IMR-90 (cell line): ENCODE measurements at regions not wholly inside any gene's neighbourhood (a gene's known extent, or its start where the extent isn't known, plus 50 kb on each side); places are given as distances from the start of the nearest gene placed in this dataset.
"Not testable (repeated sequence)": the region's sequence is repeated elsewhere in the genome, so short reads cannot be mapped to it uniquely, and the experiment has no call there.

ENCODE experiments used
- ATAC-seq: fragments of 200-7000 bp; cut with Tn5 transposase; 2 replicates; pipeline ENCODE4 v1.9.1; 2020; ENCODE audit warnings: low read depth, mild to moderate bottlenecking, moderate library complexity
- BruUV-seq: library from RNA; stranded (reverse); fragments of 400-500 nt; replicated peaks from 2 replicates; lab custom pipeline; 2021; lab: Mats Ljungman, UMichigan
- CTCF ChIA-PET: fragments of 300-600 bp; formaldehyde crosslinking; extraction: SDS; loops from one replicate; lab custom pipeline; 2021; ENCODE audit warnings: antibody characterized with exemption; lab: Yijun Ruan, JAX
- POLR2A ChIA-PET: fragments of 300-600 bp; sonication (Branson Sonifier 250); formaldehyde crosslinking; loops from one replicate; lab custom pipeline; 2022; ENCODE audit warnings: antibody characterized with exemption; ENCODE audit not compliant: unreplicated experiment; lab: Charles Lee
- DNase-seq: peaks from one replicate; pipeline ENCODE4 v3.0.0; 2013
- H2AFZ ChIP-seq: replicated peaks from 2 replicates; pipeline ENCODE3; 2013; ENCODE audit warnings: low read length, mild to moderate bottlenecking; ENCODE audit not compliant: poor library complexity
- H2AK5ac ChIP-seq: 2 replicates; pipeline ENCODE4 v1.6.1; 2013; ENCODE audit warnings: low read depth, low read length, inconsistent platforms
- H2AK9ac ChIP-seq: replicated peaks from 2 replicates; pipeline ENCODE3; 2013; ENCODE audit warnings: mild to moderate bottlenecking, low read depth, low read length, moderate library complexity; ENCODE audit not compliant: poor library complexity
- H2BK120ac ChIP-seq: 2 replicates; pipeline ENCODE4 v1.6.1; 2013; ENCODE audit warnings: low read depth, low read length, inconsistent platforms
- H2BK15ac ChIP-seq: 3 replicates; pipeline ENCODE4 v1.6.1; 2013; ENCODE audit warnings: low read depth, low read length, inconsistent platforms
- H2BK20ac ChIP-seq: 2 replicates; pipeline ENCODE4 v1.6.1; 2013; ENCODE audit warnings: low read depth, mild to moderate bottlenecking, inconsistent platforms, low read length, moderate library complexity
- H2BK5ac ChIP-seq: 2 replicates; pipeline ENCODE4 v1.6.1; 2013; ENCODE audit warnings: mild to moderate bottlenecking, low read depth, low read length, inconsistent platforms; ENCODE audit not compliant: poor library complexity, severe bottlenecking
- H3K14ac ChIP-seq: replicated peaks from 2 replicates; pipeline ENCODE4 v1.6.1; 2013; ENCODE audit warnings: low read depth, low read length, inconsistent platforms
- H3K18ac ChIP-seq: 2 replicates; pipeline ENCODE4 v1.6.1; 2013; ENCODE audit warnings: low read depth, low read length, control low read depth
- H3K23ac ChIP-seq: 2 replicates; pipeline ENCODE4 v1.6.1; 2013; ENCODE audit warnings: low read depth, low read length, inconsistent platforms
- H3K27ac ChIP-seq: 2 replicates; pipeline ENCODE4 v1.5.1; 2013; ENCODE audit warnings: mild to moderate bottlenecking, control low read depth, low read length; ENCODE audit not compliant: insufficient read depth
- H3K27me3 ChIP-seq: 2 replicates; pipeline ENCODE4 v1.6.1; 2013; ENCODE audit warnings: low read length; ENCODE audit not compliant: control insufficient read depth, insufficient read depth
- H3K36me3 ChIP-seq: 2 replicates; pipeline ENCODE4 v1.6.1; 2013; ENCODE audit warnings: low read length, mixed read lengths; ENCODE audit not compliant: control insufficient read depth, insufficient read depth
- H3K4ac ChIP-seq: 2 replicates; pipeline ENCODE4 v1.6.1; 2013; ENCODE audit warnings: low read depth, low read length, inconsistent platforms
- H3K4me1 ChIP-seq: 2 replicates; pipeline ENCODE4 v1.6.1; 2013; ENCODE audit warnings: low read length, mixed read lengths; ENCODE audit not compliant: control insufficient read depth, insufficient read depth
- H3K4me2 ChIP-seq: 2 replicates; pipeline ENCODE4 v1.6.1; 2013; ENCODE audit warnings: low read depth, mild to moderate bottlenecking, control low read depth, low read length, moderate library complexity
- H3K4me3 ChIP-seq: 2 replicates; pipeline ENCODE4 v1.5.1; 2013; ENCODE audit warnings: low read depth, mild to moderate bottlenecking, control low read depth, low read length, moderate library complexity; ENCODE audit not compliant: insufficient read depth
- H3K56ac ChIP-seq: 2 replicates; pipeline ENCODE4 v1.6.1; 2013; ENCODE audit warnings: low read length, inconsistent platforms; ENCODE audit not compliant: insufficient read depth; ENCODE audit errors: extremely low read depth
- H3K79me1 ChIP-seq, 2 experiments: 2 replicates each; pipeline ENCODE4 v1.6.1; 2013; ENCODE audit warnings: low read length in 2 of 2, inconsistent platforms in 1 of 2, low read depth in 1 of 2
- H3K9ac ChIP-seq: 2 replicates; pipeline ENCODE4 v1.6.1; 2013; ENCODE audit warnings: low read depth, low read length, control low read depth
- H3K9me1 ChIP-seq: 2 replicates; pipeline ENCODE4 v1.6.1; 2013; ENCODE audit warnings: low read length, inconsistent platforms; ENCODE audit not compliant: insufficient read depth
- H3K9me3 ChIP-seq: 2 replicates; pipeline ENCODE4 v1.6.1; 2013; ENCODE audit warnings: low read length; ENCODE audit not compliant: control insufficient read depth, insufficient read depth
- H4K20me1 ChIP-seq: 2 replicates; pipeline ENCODE4 v1.6.1; 2013; ENCODE audit warnings: low read length, inconsistent platforms; ENCODE audit not compliant: insufficient read depth
- H4K5ac ChIP-seq: 2 replicates; pipeline ENCODE4 v1.6.1; 2013; ENCODE audit warnings: mild to moderate bottlenecking, low read depth, low read length, control low read depth
- H4K8ac ChIP-seq, 2 experiments: 2 replicates each; pipeline ENCODE4 v1.6.1; 2013; ENCODE audit warnings: low read depth in 2 of 2, low read length in 2 of 2, control low read depth in 1 of 2, inconsistent platforms in 1 of 2
- H4K91ac ChIP-seq: 2 replicates; pipeline ENCODE4 v1.6.1; 2013; ENCODE audit warnings: low read depth, low read length, inconsistent platforms; ENCODE audit not compliant: insufficient read depth
- CEBPB ChIP-seq: IDR thresholded peaks from 2 replicates; pipeline ENCODE4 v1.6.1; 2012; ENCODE audit warnings: low read depth, low read length, improper control_type of control experiment
- CHD1 ChIP-seq: IDR thresholded peaks from 2 replicates; pipeline ENCODE4 v1.6.1; 2012; ENCODE audit warnings: low read depth, low read length, improper control_type of control experiment
- FOS ChIP-seq: fragments of 150-350 bp; IDR thresholded peaks from 2 replicates; pipeline ENCODE4 v1.6.1; 2016; ENCODE audit warnings: low read depth, low read length
- MXI1 ChIP-seq: IDR thresholded peaks from 2 replicates; pipeline ENCODE4 v1.6.1; 2012; ENCODE audit warnings: low read depth, mild to moderate bottlenecking, low read length, moderate library complexity, borderline replicate concordance
- NFE2L2 ChIP-seq: fragments of 150-350 bp; IDR thresholded peaks from 2 replicates; pipeline ENCODE4 v1.6.1; 2016; ENCODE audit warnings: low read depth, mild to moderate bottlenecking, low read length
- POLR2A ChIP-seq: IDR thresholded peaks from 2 replicates; pipeline ENCODE4 v1.6.1; 2012; ENCODE audit warnings: mild to moderate bottlenecking, low read depth, low read length
- RCOR1 ChIP-seq: IDR thresholded peaks from 2 replicates; pipeline ENCODE4 v1.6.1; 2012; ENCODE audit warnings: mild to moderate bottlenecking, low read length, improper control_type of control experiment; ENCODE audit not compliant: insufficient replicate concordance
- SMC3 ChIP-seq: fragments of 150-350 bp; IDR thresholded peaks from 2 replicates; pipeline ENCODE4 v1.6.1; 2016; ENCODE audit warnings: low read depth, mild to moderate bottlenecking, antibody characterized with exemption, low read length, moderate library complexity
- WGBS, 2 experiments: methylation state at CpG; one replicate each; pipeline versions ENCODE4 v1.1.5 to v1.1.7; 2013; ENCODE audit warnings: missing lambda C conversion rate in 2 of 2; ENCODE audit not compliant: insufficient read length in 1 of 2; ENCODE audit errors: extremely low coverage in 2 of 2; 5-methylcytosine and 5-hydroxymethylcytosine counted together
- dilution Hi-C: fragments of 300-500 bp; cut with HindIII; formaldehyde crosslinking; loops from one replicate; pipeline ENCODE4 v1.14.3; 2018; ENCODE audit warnings: low sequenced_read_pairs; ENCODE audit not compliant: unreplicated experiment
- in situ Hi-C: fragments of 300-500 bp; cut with MboI; formaldehyde crosslinking; loops from 3 replicates; pipeline ENCODE4 v1.14.3; 2019; ENCODE audit warnings: low sequenced_read_pairs, inconsistent platforms, mixed read lengths
- intact Hi-C: fragments of 100-400 bp; cut with micrococcal nuclease; formaldehyde crosslinking; loops from 2 replicates; pipeline ENCODE4 v1.10.0; 2022

GRCh38 chrX:96211953-96212352 is 472.7 kb upstream of the DIAPH2 start:
- no peak overlapping the region for H4K8ac ChIP-seq
- H2BK120ac ChIP-seq = no peak overlapping the region
- intact Hi-C loops (no loop called here), in situ Hi-C loops (no loop called here), dilution Hi-C loops (no loop called here)
- H2BK5ac ChIP-seq = no peak overlapping the region
- no peaks in the 10 kb centered on the region for H3K27me3 ChIP-seq
- H2AFZ ChIP-seq = no peak overlapping the region
- BruUV-seq = no TSS peak
- H3K79me1 ChIP-seq = no peaks in the 10 kb centered on the region
- no peak overlapping the region for H4K91ac ChIP-seq
- no peak overlapping the region for H3K4ac ChIP-seq
- no peak overlapping the region for H2BK15ac ChIP-seq
- no peaks in the 10 kb centered on the region for H3K4me1 ChIP-seq
- H3K36me3 ChIP-seq = no peaks in the 10 kb centered on the region
- H2AK5ac ChIP-seq = no peak overlapping the region
- ChIA-PET POLR2A (no interaction called here), CTCF (interaction anchor here (0.6 kb wide), 1 partner anchor 64 kb away, joined by 3 read pairs; no protein-coding TSS in a partner anchor)
- TF ChIP-seq POLR2A (no peak), NFE2L2 (no peak), MXI1 (no peak), FOS (no peak), RCOR1 (no peak), CHD1 (no peak), CEBPB (no peak), SMC3 (no peak)
- H3K18ac ChIP-seq = no peak overlapping the region
- H3K14ac ChIP-seq = no peak overlapping the region
- no peak for ATAC-seq
- no peak overlapping the region for H3K9ac ChIP-seq
- no peaks in the 10 kb centered on the region for H3K9me1 ChIP-seq
- H3K27ac ChIP-seq = no peak overlapping the region
- no peak overlapping the region for H3K4me3 ChIP-seq
- no peak overlapping the region for H3K23ac ChIP-seq
- no peaks in the 10 kb centered on the region for H4K20me1 ChIP-seq
- peaks cover 2% of the 10 kb centered on the region; the same call in 1 of the 2 replicates for H3K9me3 ChIP-seq
- no peak for DNase-seq
- no peak overlapping the region for H4K5ac ChIP-seq
- no peak overlapping the region for H3K4me2 ChIP-seq
- no peak overlapping the region for H2AK9ac ChIP-seq
- H3K56ac ChIP-seq = no peak overlapping the region
- no peak overlapping the region for H2BK20ac ChIP-seq

- H3K36me3 ChIP-seq, H3K4ac ChIP-seq, ATAC-seq, H2AK5ac ChIP-seq, H3K27ac ChIP-seq, H3K79me1 ChIP-seq, H4K8ac ChIP-seq, CTCF ChIA-PET, H3K18ac ChIP-seq, dilution Hi-C loops, H4K5ac ChIP-seq, H2BK15ac ChIP-seq, H4K20me1 ChIP-seq, H3K23ac ChIP-seq, H3K56ac ChIP-seq, POLR2A ChIA-PET, in situ Hi-C loops, H4K91ac ChIP-seq, H3K9me1 ChIP-seq, BruUV-seq, H3K4me2 ChIP-seq, H3K4me3 ChIP-seq, H2AFZ ChIP-seq, H3K9ac ChIP-seq, H2AK9ac ChIP-seq, H2BK120ac ChIP-seq, DNase-seq, H3K9me3 ChIP-seq, H3K4me1 ChIP-seq, H2BK5ac ChIP-seq, H3K14ac ChIP-seq, intact Hi-C loops, H2BK20ac ChIP-seq, H3K27me3 ChIP-seq: not testable (repeated sequence)
- no CpG with 5 or more reads among the region's 4 CpGs for WGBS, 2 experiments
Observed at GRCh38 chrX:96214681-96215080, 470.0 kb upstream of the DIAPH2 start.
